ENCODE measurements at regions not wholly inside any gene's neighbourhood (a gene's known extent, or its start where the extent isn't known, plus 50 kb on each side); places are given as distances from the start of the nearest gene placed in this dataset.

GRCh38 chr6:90793771-90794170, 206.9 kb upstream of the MAP3K7 start:
- no peak for ATAC-seq (ENCODE audit: low read depth)
- no peak for TF ChIP-seq CTCF (IDR thresholded peaks at IDR 0.05)
- no peaks in the 10 kb centered on the region for H3K4me1 Mint-ChIP-seq
- no peaks in the 10 kb centered on the region for H3K9me3 Mint-ChIP-seq
- H3K27me3 Mint-ChIP-seq, result no peaks in the 10 kb centered on the region
- DNase-seq, result no peak
- intact Hi-C loops (cut with micrococcal nuclease), result no loop called here
- ChIA-PET POLR2A (no interaction called here), CTCF (no interaction called here)
- no peaks in the 10 kb centered on the region for H3K36me3 Mint-ChIP-seq (ENCODE audit: low read depth)
- no peak overlapping the region for H3K4me3 Mint-ChIP-seq
- no peak overlapping the region for H3K27ac Mint-ChIP-seq

- TF ChIP-seq CTCF (IDR thresholded peaks at IDR 0.05), result no peak
- ChIA-PET CTCF (no interaction called here), POLR2A (no interaction called here)
- Mint-ChIP-seq H3K27ac (no peak overlapping the region), H3K9me3 (no peaks in the 10 kb centered on the region), H3K36me3 (ENCODE audit: low read depth) (no peaks in the 10 kb centered on the region), H3K4me3 (no peak overlapping the region), H3K27me3 (peaks cover under 1% of the 10 kb centered on the region), H3K4me1 (no peaks in the 10 kb centered on the region)
- no peak for DNase-seq
- no peak for ATAC-seq (ENCODE audit: low read depth)
- intact Hi-C loops (cut with micrococcal nuclease), result no loop called here
These were observed 203.8 kb upstream of the MAP3K7 start for GRCh38 chr6:90790696-90791095.

GRCh38 chr6:90790058-90790457, 203.2 kb upstream of the MAP3K7 start:
- DNase-seq (no peak), ATAC-seq (ENCODE audit: low read depth) (no peak)
- no peaks in the 10 kb centered on the region for H3K4me1 Mint-ChIP-seq
- POLR2A ChIA-PET, result no interaction called here
- H3K36me3 Mint-ChIP-seq (ENCODE audit: low read depth), result no peaks in the 10 kb centered on the region
- no peaks in the 10 kb centered on the region for H3K9me3 Mint-ChIP-seq
- H3K4me3 Mint-ChIP-seq, result no peak overlapping the region
- intact Hi-C loops (cut with micrococcal nuclease), result no loop called here
- H3K27me3 Mint-ChIP-seq, result peaks cover 3% of the 10 kb centered on the region
- CTCF ChIA-PET, result no interaction called here
- TF ChIP-seq CTCF (IDR thresholded peaks at IDR 0.05), result no peak
- no peak overlapping the region for H3K27ac Mint-ChIP-seq

- Mint-ChIP-seq H3K4me3 (no peak overlapping the region), H3K4me1 (no peaks in the 10 kb centered on the region), H3K27me3 (peaks cover 3% of the 10 kb centered on the region), H3K36me3 (ENCODE audit: low read depth) (no peaks in the 10 kb centered on the region), H3K9me3 (no peaks in the 10 kb centered on the region), H3K27ac (no peak overlapping the region)
- ATAC-seq (ENCODE audit: low read depth), result no peak
- CTCF ChIA-PET, result no interaction called here
- intact Hi-C loops (cut with micrococcal nuclease), result no loop called here
- POLR2A ChIA-PET, result no interaction called here
- TF ChIP-seq CTCF (IDR thresholded peaks at IDR 0.05), result no peak
- DNase-seq, result no peak
These were observed 201.9 kb upstream of the MAP3K7 start for GRCh38 chr6:90788781-90789180.

GRCh38 chr6:90787446-90787845, 200.6 kb upstream of the MAP3K7 start:
- no peak overlapping the region for H3K4me3 Mint-ChIP-seq
- ChIA-PET CTCF (no interaction called here), POLR2A (no interaction called here)
- H3K9me3 Mint-ChIP-seq, result no peaks in the 10 kb centered on the region
- no peak for TF ChIP-seq CTCF (IDR thresholded peaks at IDR 0.05)
- H3K27ac Mint-ChIP-seq, result no peak overlapping the region
- ATAC-seq (ENCODE audit: low read depth), result no peak
- no peaks in the 10 kb centered on the region for H3K36me3 Mint-ChIP-seq (ENCODE audit: low read depth)
- intact Hi-C loops (cut with micrococcal nuclease), result no loop called here
- no peak for DNase-seq
- no peaks in the 10 kb centered on the region for H3K4me1 Mint-ChIP-seq
- peaks cover 3% of the 10 kb centered on the region for H3K27me3 Mint-ChIP-seq

Data from activated B cell treated with CpG ODN at 0.5 μM for 24 hours (primary cell).